ENCODE measurements at regions not wholly inside any gene's neighbourhood (a gene's known extent, or its start where the extent isn't known, plus 50 kb on each side); places are given as distances from the start of the nearest gene placed in this dataset.

DNA sequence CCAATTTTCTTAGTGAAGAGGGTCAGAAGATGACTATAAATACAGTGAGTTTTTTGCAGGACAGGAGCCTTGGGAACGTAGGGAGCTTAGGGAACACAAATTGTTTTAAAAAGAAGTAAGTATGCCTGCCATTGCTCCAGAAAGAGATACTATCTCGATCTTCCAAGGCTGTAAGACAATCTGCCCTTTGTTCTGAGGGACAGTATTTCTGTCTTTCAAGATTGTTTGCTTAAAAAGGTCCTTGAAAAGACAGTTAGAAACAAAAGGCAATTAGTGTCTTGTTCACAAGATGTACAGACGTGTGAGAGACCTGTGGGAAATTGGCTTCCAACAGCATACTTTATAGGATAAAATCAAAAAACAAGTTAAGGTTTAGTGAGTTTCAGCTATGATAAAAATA lies 321.2 kb upstream of the FAR2 start:
- DNase-seq: no peak

GRCh38 chr12:28828318-28828717 lies 320.8 kb upstream of the FAR2 start:
- no peak for DNase-seq

DNA sequence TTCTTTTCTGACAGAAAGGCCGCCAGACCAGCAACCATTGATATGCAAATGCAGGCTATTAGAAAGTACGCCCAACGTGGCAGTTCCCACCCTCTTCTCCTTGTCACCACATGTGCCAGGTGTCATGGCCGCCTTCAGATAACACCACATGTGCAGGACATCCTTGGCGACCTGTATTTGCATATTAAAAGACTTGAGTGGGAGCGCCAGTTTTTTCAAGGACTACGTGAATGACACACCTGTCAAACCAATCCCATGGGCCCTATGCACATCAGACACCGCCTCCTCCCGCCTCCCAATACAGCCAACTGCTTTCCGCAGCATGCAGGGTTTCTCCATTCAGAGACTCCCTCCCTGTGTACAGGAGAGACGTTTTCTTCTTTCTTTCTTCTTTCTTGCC lies 318.6 kb upstream of the FAR2 start:
- DNase-seq: no peak

GRCh38 chr12:28844718-28845117 lies 304.4 kb upstream of the FAR2 start:
- no peak for DNase-seq

GRCh38 chr12:28851781-28852180 lies 297.3 kb upstream of the FAR2 start:
- DNase-seq: no peak

DNA sequence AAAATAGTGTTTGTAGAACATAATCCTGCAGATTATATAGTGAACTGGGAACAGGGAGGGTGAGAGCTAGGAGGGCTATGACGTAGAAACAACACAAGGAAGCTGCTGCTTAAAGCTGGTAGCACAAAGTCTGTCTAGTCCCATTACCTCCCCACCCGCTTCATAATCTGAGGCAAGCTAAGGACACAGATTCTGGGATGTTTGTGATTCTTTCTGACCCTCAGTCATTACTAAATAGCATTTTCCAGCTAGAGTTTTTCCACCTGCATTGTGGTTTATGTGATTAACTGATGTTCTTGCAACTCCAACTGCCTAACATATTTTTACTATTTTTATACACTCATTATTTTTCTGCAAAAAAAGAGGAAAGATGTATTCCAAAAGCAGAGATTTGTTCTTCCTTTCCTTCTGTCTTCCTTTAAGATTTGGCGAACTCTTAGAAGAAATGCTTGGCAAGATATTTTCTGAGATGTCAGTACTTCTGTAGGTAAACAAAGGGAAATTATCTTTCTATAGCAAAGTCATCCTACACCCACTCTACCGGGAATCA lies 293.2 kb upstream of the FAR2 start:
- no peak for DNase-seq

DNA sequence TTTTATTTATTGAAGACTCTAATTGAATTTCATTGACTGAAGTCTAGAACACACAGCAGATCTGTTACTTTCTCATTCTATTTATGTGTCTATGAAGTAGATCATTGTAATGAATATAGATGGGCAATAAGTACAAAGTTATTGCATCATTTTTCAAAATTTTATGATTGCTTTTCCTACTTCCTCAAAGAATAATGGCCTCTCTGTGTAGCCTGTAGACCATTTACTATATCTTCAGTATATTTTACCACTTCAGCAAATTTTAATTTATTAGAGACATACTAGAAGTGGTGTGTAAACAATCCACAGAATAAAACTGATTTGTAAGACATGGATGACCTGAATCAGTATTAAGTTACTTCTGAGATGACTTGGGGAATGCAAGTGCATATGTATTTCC lies 291.7 kb upstream of the FAR2 start:
- no peak for DNase-seq

DNA sequence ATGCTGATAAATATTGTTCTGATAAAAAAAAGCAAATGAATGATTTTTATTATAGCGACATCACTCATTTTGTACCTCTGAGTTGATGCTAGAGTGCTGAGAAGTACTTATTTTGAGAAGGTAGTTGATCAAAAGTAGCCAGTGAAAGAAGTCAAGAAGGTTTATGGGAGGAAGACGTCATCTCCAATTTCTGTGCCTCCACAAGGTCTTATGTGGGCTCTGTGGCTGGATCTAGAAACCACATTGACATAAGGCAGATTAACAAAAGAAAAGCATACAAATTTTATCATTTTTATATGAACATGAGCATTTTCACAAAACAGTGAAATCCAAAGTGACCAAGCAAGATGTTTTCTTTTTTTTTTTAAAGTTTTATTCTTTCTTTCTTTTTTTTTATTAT lies 289.5 kb upstream of the FAR2 start:
- no peak for DNase-seq

GRCh38 chr12:28865776-28866175 lies 283.3 kb upstream of the FAR2 start:
- DNase-seq: no peak

GRCh38 chr12:28866296-28866695 lies 282.8 kb upstream of the FAR2 start:
- DNase-seq: no peak

- no peak for DNase-seq
Observed at GRCh38 chr12:28866715-28867503, 282.2 kb upstream of the FAR2 start.

- no peak for DNase-seq
Observed at GRCh38 chr12:28868414-28868813, 280.7 kb upstream of the FAR2 start.

DNA sequence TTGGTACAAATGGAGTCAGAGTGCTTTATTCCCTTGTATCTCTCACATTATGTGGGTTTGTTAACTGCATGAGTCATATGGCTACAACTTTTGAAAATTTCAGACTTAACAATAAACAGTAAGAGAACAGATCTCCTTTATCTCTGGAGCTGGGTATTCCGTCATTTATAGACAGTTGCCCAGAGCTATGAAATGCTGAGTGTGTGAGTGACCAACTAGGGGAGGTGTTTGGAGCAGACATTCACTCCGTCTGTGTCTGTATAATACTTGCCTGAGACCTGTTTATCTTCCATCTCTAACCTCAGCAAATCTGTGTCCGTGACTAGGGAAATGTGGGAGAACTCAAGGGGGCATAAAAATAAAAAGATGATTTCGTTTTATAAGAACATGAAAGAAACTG lies 279.9 kb upstream of the FAR2 start:
- no peak for DNase-seq

GRCh38 chr12:28870839-28871440 lies 278.1 kb upstream of the FAR2 start:
- no peak for DNase-seq

GRCh38 chr12:28872654-28873268 lies 276.3 kb upstream of the FAR2 start:
- no peak for DNase-seq

GRCh38 chr12:28874758-28875157 lies 274.3 kb upstream of the FAR2 start:
- no peak for DNase-seq

DNA sequence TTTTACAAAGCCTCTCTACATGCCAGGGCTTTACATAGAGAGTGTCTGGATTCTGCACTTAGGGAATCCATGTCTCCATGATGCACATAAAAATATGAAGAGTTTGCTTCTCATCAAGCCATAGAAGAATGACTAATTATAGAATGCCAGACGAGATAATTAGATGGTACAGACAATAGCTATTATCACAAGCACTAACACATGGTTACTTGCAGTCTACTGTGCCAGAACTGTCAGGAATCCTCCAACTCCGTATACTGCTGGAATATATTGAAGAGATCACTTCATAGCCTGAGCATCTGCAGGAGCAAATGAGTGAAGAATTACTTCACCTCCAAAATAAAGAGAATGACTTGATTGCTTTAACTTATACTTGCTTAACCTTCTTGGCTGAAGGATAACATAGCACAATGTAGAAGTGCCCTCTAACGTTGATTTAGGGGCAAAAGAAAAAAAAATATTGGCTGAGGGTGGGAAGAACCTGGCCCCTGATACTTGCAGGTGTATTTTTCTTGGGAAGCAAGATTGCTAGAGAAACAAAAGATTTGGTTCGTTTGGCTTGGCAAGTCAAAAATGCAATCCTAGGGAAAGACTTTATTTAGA lies 272.8 kb upstream of the FAR2 start:
- no peak for DNase-seq

DNA sequence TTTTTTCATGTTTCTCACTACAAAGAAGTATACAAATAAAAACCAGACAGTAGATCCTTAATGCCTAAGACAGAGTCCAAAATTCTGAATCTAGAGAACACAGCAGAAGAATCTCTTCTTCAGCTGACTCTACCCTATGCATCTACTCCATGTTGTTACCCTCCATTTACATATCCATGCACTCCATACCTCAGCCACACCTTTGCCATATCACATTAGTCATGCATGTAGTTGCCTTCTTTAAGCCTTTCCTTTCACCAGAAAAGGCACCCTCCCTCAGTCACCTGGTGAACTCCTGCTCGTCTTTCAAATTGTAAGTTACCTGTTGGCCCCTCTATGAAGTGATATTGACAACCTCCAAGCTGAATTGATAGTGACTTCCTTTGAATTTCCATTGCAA lies 271.2 kb upstream of the FAR2 start:
- DNase-seq: no peak

DNA sequence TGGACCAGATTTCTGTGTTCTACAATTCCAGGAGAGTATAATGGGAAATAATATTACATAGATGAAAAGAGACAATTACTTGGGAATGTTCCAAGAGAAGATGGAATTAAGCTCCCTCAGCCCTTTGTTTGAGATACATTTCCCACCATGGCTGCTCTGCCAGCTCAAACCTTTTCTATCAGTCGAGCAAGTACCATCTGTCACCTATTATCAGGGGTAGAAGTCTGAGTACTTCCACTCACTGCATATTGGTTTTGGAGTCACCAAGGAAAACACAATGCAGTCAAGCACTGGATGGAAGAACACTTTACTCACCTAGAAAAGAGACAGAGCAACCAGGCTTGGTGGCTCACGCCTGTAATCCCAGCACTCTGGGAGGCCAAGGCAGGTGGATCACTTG lies 270.4 kb upstream of the FAR2 start:
- no peak for DNase-seq

DNA sequence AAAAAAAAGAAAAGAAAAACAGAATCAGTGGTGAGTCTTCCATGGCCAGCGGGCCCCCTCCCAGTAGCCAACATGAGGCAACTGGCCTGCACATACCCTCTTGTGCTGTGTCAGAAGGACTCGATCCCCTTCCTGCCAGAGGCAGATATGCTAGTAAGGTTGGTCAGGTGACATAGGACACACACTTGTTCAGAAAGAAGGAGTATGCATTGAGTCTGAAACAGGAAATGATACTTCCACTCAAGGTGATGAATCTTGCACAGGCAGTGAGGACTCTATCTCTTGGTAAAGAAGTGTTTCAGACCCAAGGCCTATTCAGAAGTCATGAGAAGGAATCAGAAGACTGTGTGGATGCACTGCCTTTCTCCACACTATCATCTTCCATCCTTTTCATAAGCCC lies 269.7 kb upstream of the FAR2 start:
- no peak for DNase-seq

DNA sequence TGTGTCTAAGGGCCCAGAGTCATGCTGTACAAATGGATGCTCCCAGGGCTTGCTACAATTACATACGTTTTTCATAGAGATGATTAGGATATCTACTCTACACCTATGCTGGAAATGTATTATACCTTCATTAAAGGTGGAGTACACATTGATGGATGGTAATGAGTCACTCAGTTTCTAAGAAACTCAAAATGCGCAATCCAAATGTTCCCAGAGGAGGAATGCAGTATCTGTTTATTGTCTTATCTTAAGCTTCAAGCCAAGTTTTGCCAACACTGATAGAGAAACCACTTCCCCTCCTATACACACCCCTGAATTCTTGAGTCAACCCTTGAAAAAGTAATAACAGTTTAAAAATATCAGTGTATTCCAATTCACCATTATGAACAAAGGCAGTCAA lies 266.6 kb upstream of the FAR2 start:
- no peak for DNase-seq

- DNase-seq: no peak
Observed at GRCh38 chr12:28883406-28883997, 265.6 kb upstream of the FAR2 start.
